ENCODE measurements at regions not wholly inside any gene's neighbourhood (a gene's known extent, or its start where the extent isn't known, plus 50 kb on each side); places are given as distances from the start of the nearest gene placed in this dataset.

GRCh38 chr2:133667968-133668367 is 99.7 kb upstream of the NCKAP5 start:
- DNase-seq, result no peak

GRCh38 chr2:133668547-133668946 is 100.3 kb upstream of the NCKAP5 start:
- DNase-seq, result no peak

GRCh38 chr2:133673305-133673905 is 105.1 kb upstream of the NCKAP5 start:
- DNase-seq, result no peak

- no peak for DNase-seq
Observed at GRCh38 chr2:133674066-133674432, 105.8 kb upstream of the NCKAP5 start.

GRCh38 chr2:133674433-133675331 is 106.4 kb upstream of the NCKAP5 start:
- no peak for DNase-seq

GRCh38 chr2:133676392-133677130 is 108.3 kb upstream of the NCKAP5 start:
- DNase-seq, result no peak

GRCh38 chr2:133680343-133681049 is 112.2 kb upstream of the NCKAP5 start:
- DNase-seq, result no peak

- no peak for DNase-seq
Observed at GRCh38 chr2:133682347-133682746, 114.1 kb upstream of the NCKAP5 start.

- no peak for DNase-seq
Observed at GRCh38 chr2:133682906-133683305, 114.6 kb upstream of the NCKAP5 start.

- no peak for DNase-seq
Observed at GRCh38 chr2:133685636-133686215, 117.5 kb upstream of the NCKAP5 start.

- no peak for DNase-seq
Observed at GRCh38 chr2:133690780-133691179, 122.5 kb upstream of the NCKAP5 start.

GRCh38 chr2:133691336-133691735 is 123.1 kb upstream of the NCKAP5 start:
- no peak for DNase-seq

GRCh38 chr2:133705287-133705686 is 137.0 kb upstream of the NCKAP5 start:
- no peak for DNase-seq

GRCh38 chr2:133710613-133711012 is 142.3 kb upstream of the NCKAP5 start:
- DNase-seq, result no peak

GRCh38 chr2:133711201-133711600 is 142.9 kb upstream of the NCKAP5 start:
- DNase-seq, result no peak

- no peak for DNase-seq
Observed at GRCh38 chr2:133711806-133712205, 143.5 kb upstream of the NCKAP5 start.

GRCh38 chr2:133712369-133712768 is 144.1 kb upstream of the NCKAP5 start:
- DNase-seq, result no peak

- DNase-seq, result no peak
Observed at GRCh38 chr2:133713049-133713580, 144.9 kb upstream of the NCKAP5 start.

- DNase-seq, result no peak
Observed at GRCh38 chr2:133716166-133716565, 147.9 kb upstream of the NCKAP5 start.

- no peak for DNase-seq
Observed at GRCh38 chr2:133717497-133717896, 149.2 kb upstream of the NCKAP5 start.

GRCh38 chr2:133718688-133719201 is 150.5 kb upstream of the NCKAP5 start:
- no peak for DNase-seq

- no peak for DNase-seq
Observed at GRCh38 chr2:133720429-133720828, 152.2 kb upstream of the NCKAP5 start.
